ENCODE measurements at regions not wholly inside any gene's neighbourhood (a gene's known extent, or its start where the extent isn't known, plus 50 kb on each side); places are given as distances from the start of the nearest gene placed in this dataset.

DNA sequence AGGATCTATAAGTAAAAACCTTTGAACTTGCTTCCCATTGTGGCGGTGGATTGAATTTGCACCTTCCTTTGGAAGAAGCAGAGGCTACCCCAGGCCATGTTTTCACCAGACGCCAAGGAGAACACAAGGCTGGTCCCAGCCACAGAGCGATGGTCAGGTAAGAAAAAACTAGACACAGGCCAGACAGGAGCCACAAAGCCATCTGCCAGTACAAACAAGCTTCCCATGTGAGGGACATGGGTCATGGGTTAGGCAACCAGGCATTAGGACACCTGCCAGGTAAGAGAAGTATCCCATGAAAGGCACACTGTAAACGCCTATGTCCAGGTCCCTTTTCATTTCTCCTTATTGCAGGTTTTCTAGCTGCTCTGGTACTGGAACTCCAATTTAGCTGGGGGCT, 190.2 kb downstream of the KLF13 start:
- no peak for DNase-seq
- intact Hi-C loops (cut with DNase I), result no loop called here
- 96 to 98% methylated on average over 4 of the region's 4 CpGs for WGBS, 2 donors
- H3K36me3 ChIP-seq, result no peaks in the 10 kb centered on the region
- no peak overlapping the region for H3K4me3 ChIP-seq (replicated peaks in 1 of 3)
- no peaks in the 10 kb centered on the region for H3K27me3 ChIP-seq
- no peak overlapping the region for H3K27ac ChIP-seq
- H3K4me1 ChIP-seq, result no peaks in the 10 kb centered on the region
- no peaks in the 10 kb centered on the region for H3K9me3 ChIP-seq
- no peak for TF ChIP-seq POLR2A (IDR thresholded peaks at IDR 0.05)
- TF ChIP-seq, protein P1, sequence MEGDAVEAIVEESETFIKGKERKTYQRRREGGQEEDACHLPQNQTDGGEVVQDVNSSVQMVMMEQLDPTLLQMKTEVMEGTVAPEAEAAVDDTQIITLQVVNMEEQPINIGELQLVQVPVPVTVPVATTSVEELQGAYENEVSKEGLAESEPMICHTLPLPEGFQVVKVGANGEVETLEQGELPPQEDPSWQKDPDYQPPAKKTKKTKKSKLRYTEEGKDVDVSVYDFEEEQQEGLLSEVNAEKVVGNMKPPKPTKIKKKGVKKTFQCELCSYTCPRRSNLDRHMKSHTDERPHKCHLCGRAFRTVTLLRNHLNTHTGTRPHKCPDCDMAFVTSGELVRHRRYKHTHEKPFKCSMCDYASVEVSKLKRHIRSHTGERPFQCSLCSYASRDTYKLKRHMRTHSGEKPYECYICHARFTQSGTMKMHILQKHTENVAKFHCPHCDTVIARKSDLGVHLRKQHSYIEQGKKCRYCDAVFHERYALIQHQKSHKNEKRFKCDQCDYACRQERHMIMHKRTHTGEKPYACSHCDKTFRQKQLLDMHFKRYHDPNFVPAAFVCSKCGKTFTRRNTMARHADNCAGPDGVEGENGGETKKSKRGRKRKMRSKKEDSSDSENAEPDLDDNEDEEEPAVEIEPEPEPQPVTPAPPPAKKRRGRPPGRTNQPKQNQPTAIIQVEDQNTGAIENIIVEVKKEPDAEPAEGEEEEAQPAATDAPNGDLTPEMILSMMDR (IDR thresholded peaks at IDR 0.05), result no peak

DNA sequence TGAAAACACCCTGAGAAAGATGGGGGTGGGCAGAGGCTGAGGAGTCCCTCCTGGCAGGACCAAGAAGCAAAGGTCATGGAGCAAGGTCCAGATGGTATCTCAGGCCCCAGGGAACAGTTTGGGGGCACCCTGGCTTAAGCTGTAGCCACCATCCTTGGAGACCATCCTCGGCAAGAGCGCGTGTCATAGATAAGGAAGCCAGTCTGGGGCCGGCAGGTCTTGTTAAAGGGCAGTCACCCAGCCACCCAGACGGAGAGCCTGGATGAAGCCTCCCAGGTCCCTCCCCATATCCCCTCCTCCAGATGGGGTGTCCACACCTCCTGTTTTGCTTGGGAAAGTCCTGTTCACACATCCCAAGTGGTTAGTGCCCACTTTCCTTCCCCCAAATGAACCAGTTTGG, 191.1 kb downstream of the KLF13 start:
- no peak overlapping the region for H3K4me3 ChIP-seq (replicated peaks in 1 of 3)
- H3K36me3 ChIP-seq, result no peaks in the 10 kb centered on the region
- no peak for TF ChIP-seq POLR2A (IDR thresholded peaks at IDR 0.05)
- TF ChIP-seq, protein P1 (IDR thresholded peaks at IDR 0.05), result no peak
- no peaks in the 10 kb centered on the region for H3K27me3 ChIP-seq
- no peaks in the 10 kb centered on the region for H3K9me3 ChIP-seq
- no peak for DNase-seq
- no peak overlapping the region for H3K27ac ChIP-seq
- no peaks in the 10 kb centered on the region for H3K4me1 ChIP-seq
- intact Hi-C loops (cut with DNase I), result no loop called here
- WGBS, 2 donors, result 84 to 100% methylated on average over 2 to 5 of the region's 5 CpGs

DNA sequence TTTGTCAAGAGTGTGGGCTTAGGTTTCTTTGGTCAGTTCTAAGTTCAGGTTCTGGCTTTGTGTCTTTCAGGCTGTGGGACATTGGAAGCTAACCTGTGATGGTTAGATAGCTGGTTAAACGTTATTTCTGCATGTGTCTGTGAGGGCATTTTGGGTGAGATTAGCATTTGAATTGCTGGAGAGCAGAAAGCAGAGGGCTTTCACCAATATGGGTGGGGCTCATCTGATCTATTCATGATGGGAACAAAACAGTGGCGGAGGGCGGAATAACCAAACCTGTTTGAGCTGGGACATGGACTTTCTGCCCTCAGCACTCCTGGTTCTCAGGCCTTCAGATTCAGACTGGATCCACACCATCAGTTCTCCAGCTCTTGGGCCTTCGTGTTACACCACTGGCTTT, 195.4 kb downstream of the KLF13 start:
- intact Hi-C loops (cut with DNase I), result no loop called here
- Histone ChIP-seq H3K4me1 (peaks cover 0 to 9% of the 10 kb centered on the region in 2 donors), H3K4me3 (replicated peaks in 1 of 3) (no peak overlapping the region), H3K27me3 (no peaks in the 10 kb centered on the region), H3K36me3 (no peaks in the 10 kb centered on the region), H3K9me3 (no peaks in the 10 kb centered on the region), H3K27ac (no peak overlapping the region)
- 84 to 87% methylated on average over 4 of the region's 4 CpGs for WGBS, 2 donors
- no peak for DNase-seq
- TF ChIP-seq, protein P1 (IDR thresholded peaks at IDR 0.05), result no peak
- TF ChIP-seq POLR2A (IDR thresholded peaks at IDR 0.05), result no peak

DNA sequence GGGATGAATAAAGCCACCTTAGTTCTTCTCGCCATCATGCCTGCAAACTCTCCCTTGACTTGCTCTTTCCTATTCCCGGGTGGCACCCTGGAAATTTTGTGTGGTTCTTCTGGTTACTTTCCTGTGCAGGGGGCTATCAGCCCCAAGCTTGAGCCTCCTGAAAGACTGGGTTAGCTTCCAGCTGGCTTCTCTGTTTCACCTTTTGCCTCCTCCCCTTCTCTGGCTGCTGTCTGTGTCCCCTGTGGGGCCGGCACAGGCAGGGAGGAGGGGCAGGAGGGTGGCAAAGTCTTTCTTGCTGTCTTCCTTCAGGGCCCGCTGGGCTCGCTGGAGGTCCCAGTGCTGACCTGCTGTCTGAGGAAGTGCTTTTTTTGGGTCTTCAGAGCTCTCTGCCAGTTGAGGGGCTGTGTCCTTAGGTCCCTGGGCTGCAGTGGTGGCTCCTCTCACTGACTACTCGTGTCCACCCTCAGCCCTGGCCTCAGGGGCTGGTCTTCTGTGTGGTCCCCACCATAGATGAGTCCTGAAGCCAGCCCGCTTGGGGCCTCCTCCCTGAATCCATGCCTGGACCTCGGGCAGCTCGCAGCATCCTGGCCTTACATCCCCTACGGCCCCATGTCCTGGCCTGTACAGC, 196.5 kb downstream of the KLF13 start:
- intact Hi-C loops (cut with DNase I), result no loop called here
- Histone ChIP-seq H3K27ac (no peak overlapping the region), H3K27me3 (no peaks in the 10 kb centered on the region), H3K9me3 (no peaks in the 10 kb centered on the region), H3K4me1 (peaks cover 0 to 9% of the 10 kb centered on the region in 2 donors), H3K4me3 (replicated peaks in 1 of 3) (no peak overlapping the region), H3K36me3 (no peaks in the 10 kb centered on the region)
- DNase-seq, result no peak
- TF ChIP-seq, protein P1 (IDR thresholded peaks at IDR 0.05), result no peak
- TF ChIP-seq POLR2A (IDR thresholded peaks at IDR 0.05), result no peak
- WGBS, 2 donors, result 93 to 98% methylated on average over 6 to 10 of the region's 10 CpGs

DNA sequence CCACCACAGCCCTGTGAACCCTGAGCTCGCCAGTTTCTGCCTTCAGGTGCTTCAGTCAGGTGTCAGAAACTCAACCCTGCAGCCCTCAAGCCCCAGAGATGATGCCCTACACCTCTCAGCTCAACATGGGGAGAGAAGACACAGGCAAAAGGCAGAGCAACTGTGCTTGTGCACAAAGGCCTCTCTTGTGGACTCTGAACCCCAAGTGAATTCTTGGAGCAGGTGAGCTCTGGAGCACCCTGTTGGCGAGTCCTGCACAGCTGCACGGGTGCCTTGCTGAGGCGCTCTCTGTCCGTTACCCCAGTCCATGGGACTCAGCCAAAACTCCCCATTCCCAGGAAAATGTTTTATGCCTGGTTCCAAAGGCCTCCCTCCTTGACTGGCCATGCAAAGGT, 197.0 kb downstream of the KLF13 start:
- H3K4me1 ChIP-seq, result peaks cover 0 to 9% of the 10 kb centered on the region in 2 donors
- H3K36me3 ChIP-seq, result no peaks in the 10 kb centered on the region
- H3K4me3 ChIP-seq (replicated peaks in 1 of 3), result no peak overlapping the region
- no peaks in the 10 kb centered on the region for H3K9me3 ChIP-seq
- no peak for DNase-seq
- TF ChIP-seq POLR2A (IDR thresholded peaks at IDR 0.05), result no peak
- TF ChIP-seq, protein P1 (IDR thresholded peaks at IDR 0.05), result no peak
- no peak overlapping the region for H3K27ac ChIP-seq
- no peaks in the 10 kb centered on the region for H3K27me3 ChIP-seq
- intact Hi-C loops (cut with DNase I), result no loop called here
- 94 to 95% methylated on average over 4 to 5 of the region's 5 CpGs for WGBS, 2 donors

Data from thyroid gland (tissue), 4 donors.